ENCODE measurements at regions not wholly inside any gene's neighbourhood (a gene's known extent, or its start where the extent isn't known, plus 50 kb on each side); places are given as distances from the start of the nearest gene placed in this dataset.

DNA sequence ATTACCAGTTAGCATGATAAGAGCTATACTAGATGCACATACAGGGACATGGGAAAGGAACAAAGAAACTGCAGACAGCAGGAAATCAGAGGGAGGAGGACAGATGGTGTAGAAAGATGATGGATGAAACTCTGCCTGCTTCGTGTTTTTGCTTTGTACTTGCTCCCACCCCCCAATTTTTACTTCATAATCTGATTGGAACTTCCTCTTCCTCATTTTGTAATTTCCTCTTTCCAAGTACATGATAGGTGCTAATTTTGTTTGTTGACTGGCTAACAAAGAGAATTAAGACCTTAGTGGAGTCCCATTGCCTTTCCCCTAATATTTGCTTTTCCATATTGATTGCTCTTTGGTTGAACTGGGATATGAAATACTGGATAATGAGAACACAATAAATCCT, 76.0 kb upstream of the PELI1 start:
- TF ChIP-seq, protein P1, sequence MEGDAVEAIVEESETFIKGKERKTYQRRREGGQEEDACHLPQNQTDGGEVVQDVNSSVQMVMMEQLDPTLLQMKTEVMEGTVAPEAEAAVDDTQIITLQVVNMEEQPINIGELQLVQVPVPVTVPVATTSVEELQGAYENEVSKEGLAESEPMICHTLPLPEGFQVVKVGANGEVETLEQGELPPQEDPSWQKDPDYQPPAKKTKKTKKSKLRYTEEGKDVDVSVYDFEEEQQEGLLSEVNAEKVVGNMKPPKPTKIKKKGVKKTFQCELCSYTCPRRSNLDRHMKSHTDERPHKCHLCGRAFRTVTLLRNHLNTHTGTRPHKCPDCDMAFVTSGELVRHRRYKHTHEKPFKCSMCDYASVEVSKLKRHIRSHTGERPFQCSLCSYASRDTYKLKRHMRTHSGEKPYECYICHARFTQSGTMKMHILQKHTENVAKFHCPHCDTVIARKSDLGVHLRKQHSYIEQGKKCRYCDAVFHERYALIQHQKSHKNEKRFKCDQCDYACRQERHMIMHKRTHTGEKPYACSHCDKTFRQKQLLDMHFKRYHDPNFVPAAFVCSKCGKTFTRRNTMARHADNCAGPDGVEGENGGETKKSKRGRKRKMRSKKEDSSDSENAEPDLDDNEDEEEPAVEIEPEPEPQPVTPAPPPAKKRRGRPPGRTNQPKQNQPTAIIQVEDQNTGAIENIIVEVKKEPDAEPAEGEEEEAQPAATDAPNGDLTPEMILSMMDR (IDR thresholded peaks at IDR 0.05), result no peak
- no peak for TF ChIP-seq POLR2AphosphoS5 (IDR thresholded peaks at IDR 0.05; ENCODE audit: insufficient read depth in 1 of 2, low read depth in 1 of 2)
- no peak for TF ChIP-seq POLR2A (IDR thresholded peaks at IDR 0.05)
